IMR-90 (cell line): ENCODE measurements at regions not wholly inside any gene's neighbourhood (a gene's known extent, or its start where the extent isn't known, plus 50 kb on each side); places are given as distances from the start of the nearest gene placed in this dataset.

Experiments used
- CEBPB ChIP-seq: IDR thresholded peaks from 2 replicates; pipeline ENCODE4 v1.6.1; 2012; ENCODE audit warnings: low read depth, low read length, improper control_type of control experiment
- CTCF ChIP-seq: conservative IDR thresholded peaks from 2 replicates; pipeline ENCODE4 v1.5.1; 2012; ENCODE audit warnings: mild to moderate bottlenecking, low read depth, low read length, improper control_type of control experiment
- FOS ChIP-seq: fragments of 150-350 bp; IDR thresholded peaks from 2 replicates; pipeline ENCODE4 v1.6.1; 2016; ENCODE audit warnings: low read depth, low read length
- MAFK ChIP-seq: IDR thresholded peaks from 2 replicates; pipeline ENCODE4 v1.6.1; 2012; ENCODE audit warnings: low read depth, low read length, improper control_type of control experiment
- MAZ ChIP-seq: IDR thresholded peaks from 2 replicates; pipeline ENCODE4 v1.6.1; 2012; ENCODE audit warnings: low read depth, mild to moderate bottlenecking, low read length, improper control_type of control experiment, moderate library complexity, borderline replicate concordance
- NFE2L2 ChIP-seq: fragments of 150-350 bp; IDR thresholded peaks from 2 replicates; pipeline ENCODE4 v1.6.1; 2016; ENCODE audit warnings: low read depth, mild to moderate bottlenecking, low read length
- POLR2A ChIP-seq: IDR thresholded peaks from 2 replicates; pipeline ENCODE4 v1.6.1; 2012; ENCODE audit warnings: mild to moderate bottlenecking, low read depth, low read length
- SMC3 ChIP-seq: fragments of 150-350 bp; IDR thresholded peaks from 2 replicates; pipeline ENCODE4 v1.6.1; 2016; ENCODE audit warnings: low read depth, mild to moderate bottlenecking, antibody characterized with exemption, low read length, moderate library complexity

- TF ChIP-seq MAZ (no peak), CEBPB (no peak), CTCF (no peak), POLR2A (no peak), NFE2L2 (no peak), SMC3 (no peak), MAFK (no peak), FOS (no peak)
Measured at GRCh38 chr5:124039410-124039809, 527.4 kb downstream of the CSNK1G3 start.
